Islet precursor cell (in vitro differentiated cells): ENCODE measurements at regions not wholly inside any gene's neighbourhood (a gene's known extent, or its start where the extent isn't known, plus 50 kb on each side); places are given as distances from the start of the nearest gene placed in this dataset.
"Not testable (repeated sequence)": the region's sequence is repeated elsewhere in the genome, so short reads cannot be mapped to it uniquely, and the experiment has no call there.

Source experiments
- DNase-seq: peaks from one replicate; pipeline ENCODE4 v3.0.0-alpha.2; 2018

DNA sequence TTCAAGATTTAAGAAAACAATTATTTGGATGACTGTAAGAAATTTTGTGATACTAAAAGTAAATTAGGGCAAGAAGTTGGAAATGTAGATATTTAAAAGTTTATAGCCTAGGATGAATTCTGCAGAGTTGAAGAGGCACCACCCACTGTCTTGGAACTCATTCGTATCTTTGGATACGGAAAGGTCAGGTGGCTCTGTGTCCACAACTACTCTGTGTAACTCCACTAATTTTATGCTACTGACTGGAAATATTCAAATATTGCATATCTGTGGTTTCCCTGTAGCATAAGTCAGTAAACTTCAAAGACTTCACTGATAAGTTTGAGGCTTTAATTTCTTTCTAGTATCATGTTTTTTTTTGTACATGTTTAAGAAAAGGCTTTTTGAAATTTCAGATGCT, 156.9 kb upstream of the RPRM start:
- no peak for DNase-seq

DNA sequence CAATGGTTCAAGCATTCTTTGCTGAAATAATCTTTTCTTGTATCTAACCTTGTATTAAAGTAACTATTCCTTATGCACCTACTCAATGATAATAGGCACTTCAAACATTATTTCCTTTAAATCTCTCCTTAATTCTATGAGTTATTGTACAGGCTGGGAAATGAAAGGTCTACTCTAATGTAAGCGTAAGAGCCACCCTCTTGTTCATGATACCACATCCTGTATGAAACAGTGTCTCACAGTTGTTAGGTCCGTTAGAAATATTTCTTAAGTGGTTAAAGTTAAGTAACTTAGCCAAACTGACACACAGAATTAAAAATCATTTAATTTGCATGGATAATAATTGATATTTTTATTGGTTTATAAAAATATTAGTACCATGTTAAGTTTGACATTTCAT, 162.5 kb upstream of the RPRM start:
- DNase-seq, result no peak

DNA sequence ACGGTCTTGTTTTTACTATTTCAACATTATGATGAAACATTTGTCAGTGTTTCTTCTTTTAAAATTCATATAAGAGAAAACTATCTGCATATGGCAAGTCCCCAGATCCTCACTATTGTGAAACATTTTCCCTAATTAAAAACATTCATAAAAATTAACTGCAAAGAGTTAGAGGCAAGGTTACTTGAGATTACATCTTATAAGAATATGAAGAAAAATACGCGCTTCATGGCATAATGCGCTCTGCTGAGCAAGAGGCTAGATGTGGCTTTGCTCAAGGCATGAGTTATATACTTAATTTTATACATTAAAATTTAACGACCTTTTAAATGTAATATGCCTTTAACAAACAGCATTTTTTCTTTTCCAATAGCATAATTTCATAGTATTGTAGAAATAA, 166.4 kb upstream of the RPRM start:
- DNase-seq, result no peak

DNA sequence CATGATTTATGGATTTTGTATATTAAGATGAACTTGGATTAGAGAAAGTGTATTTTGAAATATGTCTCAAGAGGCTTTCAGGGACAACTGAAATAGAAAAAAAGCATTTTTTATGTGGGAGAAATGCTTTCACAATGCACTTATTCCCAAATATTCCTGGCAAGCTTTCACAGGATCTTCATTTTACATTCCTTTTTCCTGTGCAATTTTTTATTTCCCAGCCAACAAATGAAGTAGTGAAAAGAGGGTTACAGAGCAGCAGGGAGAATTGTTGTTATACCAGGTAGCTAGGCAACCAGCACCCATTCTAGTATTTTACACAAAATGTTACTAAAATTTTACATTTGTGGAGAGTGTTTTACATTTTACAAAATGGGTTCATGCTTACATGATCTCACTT, 167.0 kb upstream of the RPRM start:
- no peak for DNase-seq

DNA sequence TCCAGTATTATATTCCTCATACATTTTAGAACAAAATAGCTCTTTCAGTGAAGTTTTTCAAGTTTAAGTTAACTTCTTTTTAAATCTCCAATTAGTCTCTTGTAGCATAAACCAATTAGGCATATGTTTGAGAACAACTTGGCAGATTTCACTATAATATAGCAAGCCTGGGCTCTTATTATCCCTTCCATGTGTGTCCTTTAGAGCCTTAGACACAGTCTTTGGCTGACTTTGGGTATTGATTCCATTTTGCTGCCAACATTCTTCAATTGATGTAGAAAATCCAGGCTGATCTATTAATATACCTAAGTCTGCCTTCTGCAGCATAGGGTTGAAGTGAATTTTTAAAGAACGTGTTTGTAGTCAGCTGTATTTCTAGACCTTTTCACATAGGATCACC, 179.1 kb upstream of the RPRM start:
- no peak for DNase-seq

DNA sequence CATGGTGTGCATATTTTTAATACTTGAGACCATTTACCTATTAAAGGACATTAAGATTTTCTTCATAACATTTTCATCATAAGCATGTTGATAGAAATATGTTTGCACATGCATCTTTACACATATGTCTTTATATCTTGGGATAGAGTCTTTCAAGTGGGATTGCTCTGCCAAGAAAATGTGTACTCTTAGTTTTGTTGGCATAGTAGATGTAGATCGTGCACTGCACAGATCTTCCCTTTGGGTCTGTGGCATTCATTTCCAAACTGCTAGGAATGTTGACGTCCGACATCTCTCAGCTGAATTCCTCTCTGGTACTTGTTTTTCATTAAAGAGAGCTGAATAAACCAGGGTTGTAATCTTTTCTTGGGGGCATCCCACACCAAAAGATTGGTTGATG, 183.2 kb upstream of the RPRM start:
- no peak for DNase-seq

DNA sequence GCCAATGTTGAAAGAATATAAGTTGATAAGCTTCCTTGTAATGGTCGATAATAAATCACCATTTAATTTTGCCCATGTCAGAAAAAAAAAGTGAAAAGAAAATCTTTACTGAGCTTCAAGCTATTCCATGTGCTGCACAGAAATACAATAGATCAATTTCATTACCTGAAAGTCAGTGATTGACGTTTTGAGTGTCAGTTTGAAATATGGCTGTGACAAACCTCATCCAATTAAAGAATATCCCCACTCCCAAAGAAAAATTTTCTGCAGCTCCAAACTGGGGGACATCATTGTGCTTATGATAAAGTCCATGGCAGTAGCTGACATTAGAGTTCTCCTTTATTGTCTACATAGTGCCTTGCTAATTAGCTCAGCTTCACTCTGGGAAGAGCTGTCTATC, 184.8 kb upstream of the RPRM start:
- DNase-seq, result no peak

DNA sequence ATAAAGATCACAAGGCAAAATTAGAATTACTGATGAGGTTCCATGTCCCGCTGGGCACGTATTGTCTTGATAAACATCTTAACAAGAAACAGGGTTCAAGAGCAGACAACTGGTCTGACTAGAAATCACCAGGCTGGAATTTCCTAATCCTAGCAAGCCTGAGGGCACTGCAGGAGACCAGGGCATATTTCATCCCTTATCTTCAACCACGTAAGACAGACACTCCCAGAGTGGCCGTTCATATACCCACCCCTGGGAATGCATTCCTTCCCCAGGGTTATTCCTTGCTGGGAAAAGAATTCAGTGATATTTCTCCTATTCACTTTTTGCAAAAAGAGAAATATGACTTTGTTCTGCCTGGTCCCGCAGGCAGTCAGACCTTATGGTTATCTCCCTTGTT, 185.4 kb upstream of the RPRM start:
- DNase-seq, result not testable (repeated sequence)

DNA sequence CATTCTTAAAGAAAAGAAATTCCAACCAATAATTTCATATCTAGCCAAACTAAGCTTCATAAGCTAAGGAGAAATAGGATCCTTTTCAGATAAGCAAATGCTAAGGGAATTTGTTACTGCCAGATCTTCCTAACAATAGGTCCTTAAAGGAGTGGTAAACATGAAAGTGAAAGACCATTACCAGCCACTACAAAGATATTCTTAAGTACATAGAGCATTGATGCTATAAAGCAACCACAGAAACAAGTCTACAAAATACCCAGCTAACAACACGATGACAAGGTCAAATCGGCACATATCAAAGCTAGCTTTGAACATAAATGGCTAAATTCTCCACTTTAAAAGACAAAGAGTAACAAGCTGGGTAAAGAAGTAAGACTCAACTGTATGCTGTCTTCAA, 188.9 kb upstream of the RPRM start:
- DNase-seq, result no peak

DNA sequence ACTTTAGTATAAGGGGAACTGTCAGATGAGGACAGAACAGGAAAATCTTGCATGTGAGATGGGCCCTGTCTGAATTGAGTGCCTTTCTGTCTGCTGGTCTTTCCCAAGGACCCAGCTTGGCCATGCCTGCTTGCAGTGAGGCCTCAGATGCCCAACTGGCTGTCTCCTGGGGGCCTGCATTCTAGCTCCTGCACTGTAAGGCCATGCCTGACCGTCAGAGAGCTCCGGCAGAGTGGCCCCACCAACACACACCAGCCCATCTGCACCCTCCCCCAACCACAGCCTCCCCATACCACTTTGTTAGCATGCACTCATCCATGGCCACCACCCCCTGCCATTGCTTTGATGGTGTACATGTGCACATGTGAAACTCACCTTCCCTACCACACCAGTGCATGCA, 190.4 kb upstream of the RPRM start:
- DNase-seq, result no peak

DNA sequence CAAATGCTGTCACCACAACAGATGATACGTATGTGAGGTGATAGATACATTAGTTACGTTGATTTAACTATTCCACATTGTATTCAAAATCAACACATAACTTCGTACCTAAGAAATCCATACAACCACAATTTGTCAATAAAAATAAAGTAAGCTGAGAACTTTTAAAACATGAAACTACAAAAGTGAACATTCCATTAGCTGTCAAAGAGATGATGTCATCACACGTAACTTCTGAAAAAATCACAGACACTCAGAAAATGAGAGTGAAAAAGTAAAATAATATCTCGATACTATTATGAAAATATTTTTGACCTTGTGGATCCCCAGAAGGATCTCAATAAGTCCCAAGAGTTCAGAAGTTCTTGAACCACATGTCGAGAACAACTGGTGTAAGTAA, 161.6 kb upstream of the GALNT13 start:
- DNase-seq, result no peak

DNA sequence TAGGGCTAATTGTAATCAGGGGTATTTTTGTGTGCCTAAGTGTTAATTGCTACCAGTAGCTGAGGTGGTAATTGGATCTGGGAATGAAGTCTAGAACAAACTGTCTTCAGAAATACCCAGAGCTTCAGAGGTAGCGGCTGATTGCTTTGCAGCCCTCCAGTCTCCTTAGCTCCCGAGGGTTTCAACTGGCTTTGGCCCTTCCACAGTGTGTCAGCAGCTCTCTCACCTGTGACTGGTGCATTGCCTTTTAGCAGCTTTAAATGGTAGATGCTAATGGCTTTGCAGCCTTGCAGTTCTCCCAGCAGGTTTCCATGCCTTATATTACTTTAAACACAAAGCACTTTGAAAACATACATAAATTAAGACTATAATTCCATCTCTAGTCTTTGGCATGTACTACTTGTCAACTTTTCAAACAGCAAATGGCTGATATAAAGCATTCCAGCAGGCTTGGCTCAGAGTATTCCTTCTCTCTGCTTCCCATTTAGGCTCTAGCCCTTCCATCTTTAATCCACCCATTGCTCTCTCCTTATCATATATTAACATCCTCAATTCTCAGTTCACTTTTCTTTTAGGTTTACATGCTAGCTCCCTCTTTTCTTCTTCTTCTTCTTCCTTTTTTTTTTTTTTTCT, 156.4 kb upstream of the GALNT13 start:
- DNase-seq, result no peak

DNA sequence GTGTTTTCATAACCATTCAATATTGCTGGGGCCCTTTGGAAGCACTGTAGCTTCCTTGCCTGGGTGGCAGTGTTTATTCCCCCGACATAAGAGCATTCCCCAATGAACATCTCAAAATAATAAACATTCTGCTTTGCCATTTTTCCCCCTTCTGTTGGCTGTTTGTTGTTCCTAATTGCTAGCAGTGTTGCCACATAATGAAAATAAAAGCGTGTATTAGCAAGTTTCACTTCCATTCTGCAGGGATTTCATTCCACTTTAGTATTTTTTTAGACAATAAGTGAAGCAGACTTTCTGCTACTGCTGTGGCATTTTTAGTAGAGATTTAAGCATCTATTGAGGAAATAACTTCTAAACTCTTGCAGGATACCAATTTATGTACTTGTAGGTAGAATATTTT, 154.7 kb upstream of the GALNT13 start:
- no peak for DNase-seq

DNA sequence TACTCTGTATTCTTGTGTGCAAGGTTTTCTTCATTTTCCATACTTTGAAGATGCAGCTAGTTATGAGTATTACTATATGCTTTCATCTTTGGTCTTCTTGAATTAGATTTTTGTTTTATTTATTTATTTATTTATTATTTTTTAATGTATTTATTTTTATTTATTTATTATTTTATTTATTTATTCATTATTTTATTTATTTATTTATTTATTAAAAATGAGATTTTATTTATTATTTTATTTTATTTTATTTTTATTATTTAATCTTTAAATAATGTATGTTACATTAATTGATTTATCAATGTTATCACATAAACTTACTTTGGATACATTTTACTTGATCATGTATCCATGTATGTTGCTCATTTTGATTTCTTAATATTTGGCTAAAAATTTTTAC, 132.3 kb upstream of the GALNT13 start:
- no peak for DNase-seq

DNA sequence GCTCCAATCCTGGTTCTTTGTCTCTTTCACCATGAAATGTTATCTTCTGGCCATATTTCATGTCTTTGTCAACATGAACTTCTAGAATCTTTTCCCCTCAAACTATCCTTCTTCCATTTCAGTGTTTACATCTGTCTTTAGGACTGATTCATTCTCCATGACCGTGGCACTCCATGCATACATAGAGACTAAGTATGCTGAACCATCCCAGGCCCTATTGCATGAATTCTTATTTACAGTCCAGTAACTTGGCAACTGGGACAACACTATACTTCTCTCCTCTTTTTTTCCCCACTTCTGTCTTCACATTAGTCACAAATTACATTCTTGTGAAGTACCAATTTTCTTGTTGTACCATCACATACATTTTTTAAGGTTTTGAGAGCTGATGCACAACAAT, 109.8 kb upstream of the GALNT13 start:
- DNase-seq, result no peak

DNA sequence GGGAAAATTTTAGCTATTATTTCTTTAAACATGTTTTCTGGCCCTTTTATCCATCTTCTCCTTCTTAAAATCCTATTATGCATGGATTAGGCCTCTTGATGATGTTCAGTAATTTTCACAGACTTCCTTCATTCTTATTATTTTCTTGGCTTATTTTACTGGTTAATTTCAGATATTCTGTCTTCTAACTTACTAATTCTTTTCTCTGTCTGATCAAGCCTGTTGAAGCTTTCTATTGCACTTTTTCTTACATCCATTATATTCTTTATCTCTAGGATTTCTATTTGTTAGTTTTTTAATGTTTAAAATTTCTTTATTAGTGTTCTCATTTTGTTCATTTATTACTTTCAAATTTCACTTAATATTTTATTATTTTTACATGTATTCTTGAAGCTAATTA, 105.3 kb upstream of the GALNT13 start:
- no peak for DNase-seq

DNA sequence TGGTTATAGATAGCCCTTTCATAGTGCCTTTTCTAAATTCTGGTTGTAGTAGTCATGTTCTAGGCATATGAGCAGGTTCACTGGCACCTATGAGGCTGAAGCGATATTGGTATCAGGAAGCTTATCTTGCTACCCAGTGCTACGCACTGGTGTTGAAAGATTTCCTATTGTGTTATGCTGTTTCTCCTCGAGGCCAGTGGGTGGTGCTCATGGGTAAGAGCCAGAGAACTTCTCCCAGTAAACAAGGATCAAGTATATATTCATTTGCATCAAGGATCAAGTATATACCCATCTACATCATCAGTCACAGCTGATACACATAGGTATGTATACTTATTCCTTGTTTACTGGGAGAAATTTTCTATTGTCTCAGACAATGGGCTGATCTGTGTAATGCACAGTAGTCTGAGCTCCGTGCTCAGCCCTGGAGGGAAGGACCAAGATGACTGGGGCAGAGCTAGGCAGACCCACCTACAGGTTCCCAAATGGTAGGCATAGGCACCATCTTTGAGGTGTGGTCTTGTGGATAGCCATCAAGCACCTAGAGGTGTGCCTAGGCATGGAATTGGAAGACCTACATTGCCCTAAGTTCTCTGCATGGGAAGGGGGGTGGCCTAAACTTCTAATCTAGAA, 101.2 kb upstream of the GALNT13 start:
- no peak for DNase-seq

DNA sequence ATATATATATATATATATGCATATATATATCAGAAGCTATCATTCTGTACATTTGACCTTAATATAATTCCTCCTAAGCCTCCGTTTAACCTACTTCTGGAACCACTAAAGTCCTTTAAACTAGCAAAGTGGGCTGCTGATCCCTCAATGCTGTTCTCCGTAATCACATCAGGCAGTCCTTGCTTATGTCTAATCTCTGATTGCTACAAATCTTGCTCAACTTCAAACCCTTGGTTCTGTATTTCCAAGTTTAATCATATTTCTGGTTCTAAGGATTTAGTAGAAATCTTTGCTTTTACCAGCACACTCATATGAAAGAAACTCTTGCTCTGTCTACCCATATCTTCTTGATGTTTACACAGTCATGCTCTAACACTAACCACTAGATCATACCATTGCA, 91.5 kb upstream of the GALNT13 start:
- no peak for DNase-seq

DNA sequence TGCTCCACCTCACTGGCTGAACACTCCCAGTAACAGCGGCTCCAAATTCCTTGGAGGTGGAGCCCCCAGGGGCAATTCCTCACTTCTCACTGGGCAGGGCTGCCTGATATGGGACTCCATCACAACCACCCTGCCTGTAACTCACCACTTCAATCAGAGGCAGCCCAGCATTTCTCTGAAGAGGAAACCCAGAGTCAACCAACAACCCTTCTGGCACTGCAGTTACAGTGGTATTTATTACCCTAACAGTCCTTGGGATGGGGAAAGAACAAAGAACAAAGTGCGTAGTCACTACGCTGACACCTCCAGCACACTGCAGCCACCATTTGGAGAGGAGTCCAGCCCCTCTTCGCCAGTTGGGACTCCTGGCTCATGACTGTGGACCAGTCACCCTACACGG, 85.7 kb upstream of the GALNT13 start:
- DNase-seq, result peak; percentile 81

DNA sequence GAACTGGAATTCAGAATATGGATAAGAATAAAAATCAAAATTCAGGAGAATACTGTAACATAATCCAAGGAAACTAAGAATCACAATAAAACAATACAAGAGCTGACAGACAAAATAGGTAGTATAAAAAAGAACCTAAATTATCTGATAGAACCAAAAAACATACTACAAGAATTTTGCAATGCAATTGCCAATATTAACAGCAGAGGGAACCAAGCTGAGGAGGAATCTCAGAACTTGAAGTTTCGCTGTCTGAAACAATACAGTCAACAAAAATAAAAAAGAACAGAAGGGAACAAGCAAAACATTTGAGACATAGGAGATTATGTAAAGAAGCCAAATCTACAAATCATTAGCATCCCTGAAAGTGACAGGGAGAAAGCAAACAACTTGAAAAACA, 84.1 kb upstream of the GALNT13 start:
- DNase-seq, result no peak

DNA sequence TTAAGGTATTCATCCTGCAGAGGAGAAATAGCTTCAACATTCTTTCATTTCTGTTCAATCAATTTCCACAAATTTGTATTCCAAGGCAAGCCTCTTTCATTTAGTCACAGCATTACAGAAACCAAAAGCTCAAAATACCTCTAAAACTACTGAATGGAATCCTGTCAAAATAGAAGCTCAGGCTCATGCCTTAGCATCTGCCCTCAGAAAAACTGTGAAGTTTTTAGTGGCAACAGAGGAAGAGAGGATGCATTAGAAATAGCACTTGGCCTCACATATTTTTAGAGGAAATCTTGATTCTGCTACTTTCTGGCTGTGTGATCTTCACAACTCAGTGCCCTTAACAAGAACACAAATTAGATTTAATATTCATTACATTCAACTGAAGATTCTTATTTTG, 69.1 kb upstream of the GALNT13 start:
- DNase-seq, result no peak

DNA sequence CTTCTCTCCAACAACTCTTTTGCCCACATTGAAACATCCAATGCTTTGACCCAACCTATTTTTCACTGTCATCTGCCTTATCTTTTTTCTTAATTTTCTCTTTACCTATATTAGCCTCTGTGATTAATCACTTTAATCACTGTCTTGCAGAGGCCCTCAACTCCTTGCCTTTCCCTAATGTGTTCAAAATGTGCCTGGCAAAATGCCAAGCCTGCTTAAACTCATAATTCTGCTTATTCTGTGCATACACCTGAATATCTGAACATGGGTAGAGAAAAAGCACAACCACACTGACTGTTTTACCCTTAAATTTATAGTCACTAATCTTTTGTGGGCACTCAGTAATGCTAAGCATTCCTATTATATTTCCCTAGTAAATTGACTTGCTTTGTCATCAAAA, 63.0 kb upstream of the GALNT13 start:
- no peak for DNase-seq

DNA sequence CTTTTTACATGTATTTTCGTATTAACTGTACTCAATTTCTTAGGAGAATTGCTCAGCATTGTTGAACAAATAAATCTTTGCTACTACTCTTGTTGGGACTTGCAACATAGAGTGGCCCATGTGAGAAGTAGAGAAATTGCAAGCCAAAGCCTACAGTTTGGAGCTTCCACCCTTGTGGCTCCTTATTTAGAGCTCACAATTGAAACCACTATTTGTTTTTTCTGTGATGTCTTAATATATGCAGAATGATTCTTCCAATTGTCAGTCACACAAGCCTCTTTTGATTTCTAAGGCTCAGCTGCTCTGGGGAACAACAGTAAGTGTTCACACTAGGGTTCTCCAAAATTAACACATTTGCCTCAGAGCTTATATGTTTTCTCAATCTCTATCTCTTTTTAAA, 60.2 kb upstream of the GALNT13 start:
- no peak for DNase-seq

DNA sequence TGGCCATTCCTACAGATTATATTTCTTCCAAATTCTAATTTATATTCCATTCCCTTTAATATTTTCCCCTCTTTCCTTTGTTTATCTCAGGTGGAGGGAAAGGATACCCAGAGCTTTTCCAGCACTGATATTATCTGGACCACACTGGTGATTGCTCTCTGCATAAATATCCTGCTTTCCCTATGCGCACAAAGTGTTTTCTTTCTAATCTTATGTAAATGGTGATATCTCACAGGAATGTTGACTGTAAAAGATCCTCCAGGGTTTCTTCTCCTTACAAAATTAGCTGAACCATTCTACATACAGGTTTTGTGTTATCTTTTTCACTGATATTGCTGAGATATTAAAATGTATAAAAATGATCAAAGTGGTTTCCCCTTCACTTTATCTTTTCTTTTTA, 59.1 kb upstream of the GALNT13 start:
- DNase-seq, result no peak

DNA sequence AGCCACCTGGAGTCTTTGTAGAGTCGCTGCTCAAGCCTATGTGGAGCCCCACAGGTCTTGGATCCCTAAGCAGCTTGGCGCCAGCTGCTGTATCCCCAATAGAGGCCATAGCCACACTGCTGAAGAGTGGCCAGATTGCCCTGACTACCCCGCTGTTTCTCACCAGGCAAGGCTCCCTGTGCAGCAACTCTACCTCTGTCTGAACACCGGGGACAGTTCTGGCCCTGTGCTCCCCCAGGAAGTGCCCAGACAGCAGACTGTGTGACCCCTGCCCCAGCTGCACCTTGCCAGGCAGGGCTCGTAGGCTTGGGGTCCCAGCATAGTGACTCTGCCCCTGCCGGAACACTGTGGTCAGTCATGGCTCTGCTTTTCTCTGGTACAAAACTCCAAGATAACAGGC, 53.5 kb upstream of the GALNT13 start:
- no peak for DNase-seq

DNA sequence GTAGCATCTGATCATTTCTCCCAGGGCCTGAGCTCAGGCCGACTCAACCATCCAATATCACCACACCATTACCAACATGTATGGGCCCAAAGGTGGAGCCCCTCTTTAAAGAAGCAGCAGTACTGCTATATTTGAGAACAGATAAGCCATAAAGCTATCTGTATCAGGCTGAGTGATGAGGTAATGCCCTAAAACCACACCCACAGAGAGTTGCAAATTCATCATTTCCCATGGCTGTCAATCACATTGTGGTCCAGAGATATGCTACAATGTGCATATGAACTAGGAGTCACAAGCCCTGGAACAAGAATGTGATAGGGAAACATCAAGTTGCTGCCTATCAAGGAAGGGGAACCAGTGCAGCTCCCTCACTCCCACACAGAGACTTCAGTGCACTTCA, 52.6 kb upstream of the GALNT13 start:
- no peak for DNase-seq
